Stimulated activated CD4-positive, alpha-beta T cell treated with anti-CD3 and anti-CD28 coated beads, Interleukin-4, amount 100 ng/mL, for 24 hours (primary cell): ENCODE measurements at regions not wholly inside any gene's neighbourhood (a gene's known extent, or its start where the extent isn't known, plus 50 kb on each side); places are given as distances from the start of the nearest gene placed in this dataset.
A peak's percentile ranks its signal among the peaks of the same experiment; 100 is the strongest.
"Not testable (repeated sequence)": the region's sequence is repeated elsewhere in the genome, so short reads cannot be mapped to it uniquely, and the experiment has no call there.

Experiments
- DNase-seq: peaks from one replicate; pipeline ENCODE4 v3.0.0-alpha.2; 2020

- DNase-seq: no peak
Observed at GRCh38 chrX:63285375-63285774, 65.8 kb downstream of the SPIN4 start.

- no peak for DNase-seq
Observed at GRCh38 chrX:63284659-63285058, 66.5 kb downstream of the SPIN4 start.

GRCh38 chrX:63283348-63283747 is 67.8 kb downstream of the SPIN4 start:
- DNase-seq: no peak

GRCh38 chrX:63282828-63283227 is 68.3 kb downstream of the SPIN4 start:
- no peak for DNase-seq

- DNase-seq: no peak
Observed at GRCh38 chrX:63282077-63282476, 69.1 kb downstream of the SPIN4 start.

GRCh38 chrX:63281465-63281864 is 69.7 kb downstream of the SPIN4 start:
- DNase-seq: no peak

GRCh38 chrX:63277394-63277793 is 73.7 kb downstream of the SPIN4 start:
- DNase-seq: not testable (repeated sequence)

GRCh38 chrX:63275127-63275526 is 76.0 kb downstream of the SPIN4 start:
- DNase-seq: no peak

DNA sequence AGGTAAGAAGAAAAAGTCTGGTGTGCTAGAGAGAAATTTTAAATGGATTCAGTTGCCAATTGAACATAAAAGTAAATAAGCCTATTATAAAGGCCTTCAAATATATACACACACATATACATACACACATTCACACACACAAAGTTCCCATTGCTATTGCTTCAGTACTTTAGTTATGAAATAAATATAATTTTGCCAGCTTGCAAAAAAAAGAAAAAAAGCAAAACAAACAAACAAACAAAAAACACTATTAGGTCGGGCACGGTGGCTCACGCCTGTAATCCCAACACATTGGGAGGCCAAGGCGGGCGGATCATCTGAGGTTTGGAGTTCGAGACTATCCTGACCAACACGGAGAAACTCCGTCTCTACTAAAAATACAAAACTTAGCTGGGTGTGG is 80.3 kb downstream of the SPIN4 start:
- no peak for DNase-seq

DNA sequence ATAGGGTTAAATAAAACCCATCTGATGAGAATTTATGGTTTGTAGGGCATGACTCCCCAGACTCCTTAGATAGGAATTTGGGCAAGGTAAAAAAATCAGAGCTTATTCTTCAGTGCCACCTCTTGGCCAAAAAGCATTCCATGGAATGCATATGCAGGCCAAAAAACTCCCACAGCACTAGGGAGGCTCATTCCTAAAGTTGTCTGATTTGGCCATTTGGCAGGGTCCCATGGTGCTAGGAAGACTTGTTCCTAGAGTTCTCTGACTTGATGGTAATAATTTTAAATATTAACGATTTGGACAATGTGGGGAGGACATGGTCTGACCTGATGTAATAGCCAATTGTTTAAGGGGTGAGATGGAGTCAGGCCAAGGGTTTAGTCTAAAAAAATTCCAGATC is 93.0 kb downstream of the SPIN4 start:
- no peak for DNase-seq

DNA sequence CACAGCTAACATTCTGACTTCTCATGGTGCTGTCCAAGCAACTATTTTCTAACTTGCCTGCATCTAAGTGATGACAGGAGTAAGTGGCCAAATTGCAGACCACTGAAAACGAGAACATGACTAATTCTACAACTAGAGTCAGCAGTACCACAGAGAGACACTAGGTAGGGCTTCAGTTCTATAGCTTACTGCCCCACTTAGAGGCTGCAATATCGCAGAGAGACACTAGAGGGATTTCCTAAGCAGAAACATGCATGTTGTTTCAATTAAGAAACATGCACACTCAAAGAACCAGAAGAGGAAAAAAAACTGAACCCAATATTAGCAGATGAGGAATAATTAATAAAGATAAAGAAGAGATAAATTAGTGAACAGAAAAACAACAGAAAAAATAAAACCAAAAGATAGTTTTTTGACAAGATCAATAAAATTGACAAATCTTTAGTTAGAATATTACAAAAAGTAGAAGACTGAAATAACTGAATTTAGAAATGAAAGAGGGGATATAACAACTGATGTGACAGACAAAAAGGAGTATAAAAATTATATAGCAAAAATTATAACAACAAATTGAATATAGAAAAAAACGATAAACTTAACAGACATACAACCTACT is 100.8 kb downstream of the SPIN4 start:
- DNase-seq: peak; percentile 39

GRCh38 chrX:63242689-63243088 is 108.4 kb downstream of the SPIN4 start:
- DNase-seq: not testable (repeated sequence)

DNA sequence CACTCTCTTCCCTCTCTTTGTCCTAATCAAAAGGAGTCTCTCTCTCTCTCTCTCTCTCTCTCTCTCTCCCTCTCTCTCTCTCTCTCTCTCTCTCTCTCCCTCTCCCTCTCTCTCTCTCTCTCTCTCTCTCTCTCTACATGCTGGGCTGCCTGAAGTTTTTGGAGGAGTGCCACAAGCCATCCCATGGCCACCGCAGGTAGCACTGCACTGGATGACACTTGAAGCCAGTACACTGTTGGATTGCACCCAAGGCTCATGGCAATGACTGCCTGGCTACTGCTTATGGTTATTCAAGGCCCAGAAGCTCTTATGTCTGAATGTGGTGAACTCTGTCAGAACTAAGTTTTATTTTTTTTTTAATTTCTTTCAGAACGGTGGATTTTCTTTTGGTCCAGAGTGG is 115.2 kb downstream of the SPIN4 start:
- not testable (repeated sequence) for DNase-seq

- not testable (repeated sequence) for DNase-seq
Observed at GRCh38 chrX:63233013-63233412, 118.1 kb downstream of the SPIN4 start.

DNA sequence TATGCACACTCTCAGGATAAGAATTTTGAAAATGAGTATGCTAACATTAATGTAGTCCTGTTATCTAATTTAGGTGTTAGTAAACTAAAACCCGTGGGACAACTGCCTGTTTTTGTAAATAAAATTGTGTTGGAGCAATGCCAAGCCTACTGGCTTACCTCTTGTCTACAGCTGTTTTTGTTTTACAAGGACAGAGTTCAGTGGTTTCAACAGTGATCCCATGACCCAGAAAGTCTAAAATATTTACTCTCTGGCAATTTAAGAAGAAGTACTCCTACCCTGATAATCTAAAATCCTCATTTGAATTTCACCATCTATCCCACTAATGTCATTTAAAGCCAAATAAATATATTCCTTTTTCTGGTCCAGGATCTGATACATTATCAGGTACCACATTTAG is 132.9 kb downstream of the SPIN4 start:
- not testable (repeated sequence) for DNase-seq

DNA sequence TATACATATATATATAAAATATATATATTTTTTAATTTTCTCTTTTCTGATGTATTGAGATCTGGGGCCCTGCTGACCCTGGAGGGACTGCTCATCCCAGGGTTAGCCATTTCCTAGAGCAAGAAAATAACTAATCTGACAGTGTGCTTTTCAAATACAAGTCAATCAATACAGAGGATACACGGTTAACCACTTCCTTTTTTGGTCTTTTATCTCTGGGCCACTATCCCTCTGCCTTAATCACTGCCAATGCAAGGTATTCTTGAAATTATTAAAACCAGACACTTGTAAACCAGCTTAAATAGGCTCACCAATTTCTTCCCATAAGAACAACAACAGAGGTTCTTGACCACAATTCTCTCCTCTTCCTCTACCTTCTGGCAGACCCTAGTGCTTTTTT is 133.6 kb downstream of the SPIN4 start:
- DNase-seq: not testable (repeated sequence)

GRCh38 chrX:63209645-63210044 is 141.5 kb downstream of the SPIN4 start:
- not testable (repeated sequence) for DNase-seq

GRCh38 chrX:63209128-63209527 is 142.0 kb downstream of the SPIN4 start:
- DNase-seq: not testable (repeated sequence)

DNA sequence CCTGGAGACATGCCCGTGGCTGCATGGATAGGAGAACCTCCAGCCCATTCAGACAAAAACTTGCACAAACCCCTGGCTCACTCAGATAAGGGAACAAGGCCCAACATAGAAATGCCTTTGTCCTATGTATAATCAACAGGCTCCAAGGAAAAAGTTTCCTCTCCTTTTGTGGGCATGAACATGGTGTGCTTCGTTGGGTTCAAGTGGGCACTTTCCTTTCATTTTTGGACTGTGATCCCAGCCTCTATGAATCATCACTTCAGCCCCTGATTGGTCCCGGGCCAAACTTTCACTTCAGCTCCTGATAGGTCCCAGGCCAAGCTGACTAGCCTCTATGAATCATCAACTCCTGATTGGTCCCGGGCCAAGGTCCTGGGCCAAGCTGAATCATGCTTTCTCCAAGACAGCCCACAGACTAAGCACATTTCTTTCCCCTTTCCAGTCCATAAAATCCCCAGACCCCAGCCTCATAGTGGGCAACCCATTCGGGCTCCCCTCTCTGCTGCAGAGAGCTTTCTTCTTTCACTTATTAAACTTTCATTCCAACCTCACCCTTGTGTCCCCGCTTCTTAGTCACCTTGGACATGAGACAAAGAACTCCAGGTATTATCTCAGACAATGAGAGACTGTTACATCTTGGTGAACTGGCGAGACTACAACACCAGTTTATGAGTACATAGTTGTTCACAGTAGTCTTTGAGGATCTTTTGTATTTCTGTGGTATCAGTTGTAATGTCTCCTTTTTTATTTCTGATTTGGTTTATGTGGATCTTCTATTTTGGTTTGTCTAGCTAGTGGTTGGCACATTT is 146.7 kb downstream of the SPIN4 start:
- not testable (repeated sequence) for DNase-seq

- not testable (repeated sequence) for DNase-seq
Observed at GRCh38 chrX:63201987-63202386, 149.1 kb downstream of the SPIN4 start.

DNA sequence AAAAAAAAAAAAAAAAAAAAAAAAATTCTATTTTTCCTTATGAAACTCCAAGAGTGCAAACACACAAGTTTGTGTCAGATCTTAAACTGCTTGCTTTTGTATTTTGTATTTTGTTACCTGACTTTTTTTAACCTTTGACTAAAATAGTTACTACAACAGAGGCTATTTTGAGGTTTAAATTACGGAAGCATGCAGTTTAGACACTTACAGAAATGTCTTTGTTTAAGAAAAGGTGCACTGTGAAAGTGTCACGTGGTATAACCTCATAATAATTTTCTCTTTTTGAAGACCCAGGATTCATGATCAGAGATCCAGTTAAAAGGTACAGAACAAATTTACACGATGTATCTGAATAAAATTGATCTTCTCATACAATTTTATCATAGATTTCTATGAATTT is 152.4 kb downstream of the SPIN4 start:
- not testable (repeated sequence) for DNase-seq

- DNase-seq: not testable (repeated sequence)
Observed at GRCh38 chrX:63192366-63193041, 158.6 kb downstream of the SPIN4 start.

DNA sequence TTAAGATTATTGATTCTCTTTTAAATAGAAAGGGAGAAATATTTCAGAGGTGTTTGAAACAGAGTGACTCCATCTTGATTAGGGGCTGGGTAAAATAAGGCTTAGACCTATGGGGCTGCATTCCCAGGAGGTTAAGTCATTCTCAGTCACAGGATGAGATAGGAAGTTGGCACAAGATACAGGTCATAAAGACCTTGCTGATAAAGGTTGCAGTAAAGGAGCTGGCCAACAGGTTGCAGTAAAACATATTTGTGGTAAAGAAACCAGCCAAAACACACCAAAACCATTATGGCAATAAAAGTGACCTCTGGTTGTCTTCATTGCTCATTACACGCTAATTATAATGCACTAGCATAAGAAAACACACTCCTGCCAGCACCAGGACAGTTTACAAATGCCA is 165.0 kb downstream of the SPIN4 start:
- no peak for DNase-seq

GRCh38 chrX:63179852-63180251 is 171.3 kb downstream of the SPIN4 start:
- DNase-seq: not testable (repeated sequence)
